GM12865 (cell line): ENCODE measurements at regions not wholly inside any gene's neighbourhood (a gene's known extent, or its start where the extent isn't known, plus 50 kb on each side); places are given as distances from the start of the nearest gene placed in this dataset.

Source experiments
- DNase-seq: peaks from one replicate; pipeline ENCODE4 v3.0.0; 2010; ENCODE audit warnings: low read depth
- H3K4me3 ChIP-seq: 2 replicates; pipeline ENCODE4 v1.5.1; 2011; ENCODE audit warnings: mild to moderate bottlenecking, low read depth, low read length, control low read depth
- TF ChIP-seq, protein P1 (sequence below): IDR thresholded peaks from 2 replicates; pipeline ENCODE4 v1.5.1; 2011; ENCODE audit warnings: low read length, control low read depth, low read depth, inconsistent platforms; ENCODE audit not compliant: insufficient read depth; ENCODE audit errors: missing control alignments

DNA sequence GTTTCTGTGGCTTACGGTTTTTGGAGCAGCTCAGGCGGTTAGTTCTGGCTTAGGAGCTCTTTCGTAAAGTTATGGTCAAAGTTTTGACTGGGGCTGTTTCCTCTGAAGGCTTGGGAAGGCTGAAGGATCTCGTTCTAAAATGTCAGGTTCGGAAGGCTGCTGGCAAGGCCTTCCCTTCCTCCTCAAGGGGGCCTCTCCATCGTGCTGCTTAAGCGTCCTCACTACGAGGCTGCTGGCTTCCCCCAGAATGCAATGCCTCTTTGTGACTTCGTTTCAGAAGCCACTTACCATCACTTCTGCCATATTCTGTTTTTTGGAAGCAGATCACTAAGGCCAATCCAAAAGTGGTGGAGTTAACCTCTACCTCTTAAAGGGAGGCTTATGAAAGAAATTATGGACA is 1196.4 kb upstream of the TENM3 start:
- TF ChIP-seq, protein P1, sequence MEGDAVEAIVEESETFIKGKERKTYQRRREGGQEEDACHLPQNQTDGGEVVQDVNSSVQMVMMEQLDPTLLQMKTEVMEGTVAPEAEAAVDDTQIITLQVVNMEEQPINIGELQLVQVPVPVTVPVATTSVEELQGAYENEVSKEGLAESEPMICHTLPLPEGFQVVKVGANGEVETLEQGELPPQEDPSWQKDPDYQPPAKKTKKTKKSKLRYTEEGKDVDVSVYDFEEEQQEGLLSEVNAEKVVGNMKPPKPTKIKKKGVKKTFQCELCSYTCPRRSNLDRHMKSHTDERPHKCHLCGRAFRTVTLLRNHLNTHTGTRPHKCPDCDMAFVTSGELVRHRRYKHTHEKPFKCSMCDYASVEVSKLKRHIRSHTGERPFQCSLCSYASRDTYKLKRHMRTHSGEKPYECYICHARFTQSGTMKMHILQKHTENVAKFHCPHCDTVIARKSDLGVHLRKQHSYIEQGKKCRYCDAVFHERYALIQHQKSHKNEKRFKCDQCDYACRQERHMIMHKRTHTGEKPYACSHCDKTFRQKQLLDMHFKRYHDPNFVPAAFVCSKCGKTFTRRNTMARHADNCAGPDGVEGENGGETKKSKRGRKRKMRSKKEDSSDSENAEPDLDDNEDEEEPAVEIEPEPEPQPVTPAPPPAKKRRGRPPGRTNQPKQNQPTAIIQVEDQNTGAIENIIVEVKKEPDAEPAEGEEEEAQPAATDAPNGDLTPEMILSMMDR, result no peak

GRCh38 chr4:181051931-181052330 is 1191.3 kb upstream of the TENM3 start:
- no peak overlapping the region for H3K4me3 ChIP-seq
- DNase-seq, result no peak
- TF ChIP-seq, protein P1, result no peak

More for the DNA sequence above, 1196.4 kb upstream of the TENM3 start:
- DNase-seq, result no peak
- H3K4me3 ChIP-seq, result no peak overlapping the region

GRCh38 chr4:181061787-181062186 is 1181.4 kb upstream of the TENM3 start:
- no peak for DNase-seq
- TF ChIP-seq, protein P1, result no peak
- no peak overlapping the region for H3K4me3 ChIP-seq

DNA sequence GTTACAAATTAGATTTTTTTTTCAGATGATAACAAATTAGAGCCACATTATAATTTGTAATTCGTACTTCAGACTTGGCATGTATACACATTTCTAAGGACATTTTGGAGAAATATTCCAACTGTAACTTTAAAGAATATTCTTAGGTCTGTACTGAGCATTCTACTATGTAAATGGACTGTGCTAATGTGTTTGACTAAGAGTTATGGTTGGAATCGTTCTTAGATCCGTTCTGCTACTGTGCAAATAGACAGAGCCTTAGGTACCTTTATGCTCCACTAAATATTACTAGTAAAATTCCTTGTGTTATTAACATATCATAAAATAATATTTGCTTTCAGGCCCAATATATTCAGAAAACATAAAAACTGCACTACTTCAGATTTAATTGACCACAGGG is 1180.0 kb upstream of the TENM3 start:
- H3K4me3 ChIP-seq, result no peak overlapping the region
- DNase-seq, result no peak
- TF ChIP-seq, protein P1, result no peak

- no peak for DNase-seq
- no peak overlapping the region for H3K4me3 ChIP-seq
- TF ChIP-seq, protein P1, result no peak
Observed at GRCh38 chr4:181077341-181077740, 1165.9 kb upstream of the TENM3 start.

DNA sequence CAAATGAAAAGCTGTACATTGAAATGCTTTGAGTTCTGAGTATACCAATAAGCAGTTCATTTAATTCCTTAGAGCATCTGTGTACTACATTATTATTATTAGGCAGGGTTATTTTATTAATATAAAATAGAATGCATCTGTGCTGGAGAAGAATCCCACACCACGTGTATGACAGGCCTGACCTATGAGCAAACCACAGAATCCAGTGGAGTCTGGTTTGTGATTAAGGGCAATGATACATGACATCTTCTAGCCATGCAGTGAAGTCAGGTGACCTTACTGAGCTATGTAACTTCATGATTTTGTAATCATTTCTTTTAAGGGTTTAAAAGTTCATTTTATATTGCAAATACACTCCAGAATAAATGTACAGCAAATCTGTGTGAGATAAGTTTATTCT is 1165.0 kb upstream of the TENM3 start:
- TF ChIP-seq, protein P1, result no peak
- DNase-seq, result no peak

GRCh38 chr4:181083757-181084361 is 1159.3 kb upstream of the TENM3 start:
- no peak for DNase-seq
- no peak overlapping the region for H3K4me3 ChIP-seq
- TF ChIP-seq, protein P1, result no peak

More for the DNA sequence above, 1165.0 kb upstream of the TENM3 start:
- H3K4me3 ChIP-seq, result no peak overlapping the region
